ENCODE measurements at regions not wholly inside any gene's neighbourhood (a gene's known extent, or its start where the extent isn't known, plus 50 kb on each side); places are given as distances from the start of the nearest gene placed in this dataset.

DNA sequence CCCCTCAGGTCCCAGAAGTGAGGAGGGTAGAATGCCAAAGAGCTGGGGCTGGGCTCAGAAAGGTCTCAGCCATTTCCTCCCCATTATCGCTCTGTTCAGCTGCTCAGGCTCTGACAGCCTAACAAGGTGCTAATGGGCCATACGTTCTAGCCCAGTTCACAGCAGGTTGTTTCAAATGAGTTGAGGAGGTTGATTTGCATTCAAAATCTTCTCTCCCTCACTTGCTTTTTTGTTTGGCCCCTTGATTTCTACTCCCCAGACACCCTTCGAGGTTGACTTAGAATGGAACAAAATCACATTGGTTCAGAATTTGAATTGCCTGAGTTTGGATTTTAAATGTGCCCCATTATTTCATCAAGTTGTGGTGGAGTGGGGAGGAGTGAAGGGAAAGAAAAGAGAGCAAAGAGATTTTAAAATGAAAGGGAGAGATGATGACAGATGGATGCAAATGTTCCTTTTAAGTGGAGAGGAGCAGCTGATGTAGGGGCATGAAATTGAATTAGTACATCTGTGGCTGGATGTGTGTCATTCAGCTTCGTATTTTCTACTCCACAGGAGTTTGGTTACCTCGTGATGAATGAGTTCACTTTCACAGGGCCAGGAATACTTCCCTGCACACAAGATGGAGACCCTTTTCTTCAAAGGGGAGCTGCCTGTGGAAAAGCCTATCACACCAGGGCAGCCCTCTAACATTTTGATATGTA, 425.8 kb upstream of the CAMK1G start:
- Histone ChIP-seq H3K4me3 (no peak overlapping the region), H3K27ac (no peak overlapping the region), H3K36me3 (no peaks in the 10 kb centered on the region), H3K9me3 (no peaks in the 10 kb centered on the region), H3K27me3 (replicated peaks; ENCODE audit: insufficient read depth) (no peaks in the 10 kb centered on the region), H3K4me1 (ENCODE audit: control insufficient read depth in 1 of 2, low read depth in 2 of 2) (peaks cover 5 to 10% of the 10 kb centered on the region in 2 donors)
- TF ChIP-seq, protein P1, sequence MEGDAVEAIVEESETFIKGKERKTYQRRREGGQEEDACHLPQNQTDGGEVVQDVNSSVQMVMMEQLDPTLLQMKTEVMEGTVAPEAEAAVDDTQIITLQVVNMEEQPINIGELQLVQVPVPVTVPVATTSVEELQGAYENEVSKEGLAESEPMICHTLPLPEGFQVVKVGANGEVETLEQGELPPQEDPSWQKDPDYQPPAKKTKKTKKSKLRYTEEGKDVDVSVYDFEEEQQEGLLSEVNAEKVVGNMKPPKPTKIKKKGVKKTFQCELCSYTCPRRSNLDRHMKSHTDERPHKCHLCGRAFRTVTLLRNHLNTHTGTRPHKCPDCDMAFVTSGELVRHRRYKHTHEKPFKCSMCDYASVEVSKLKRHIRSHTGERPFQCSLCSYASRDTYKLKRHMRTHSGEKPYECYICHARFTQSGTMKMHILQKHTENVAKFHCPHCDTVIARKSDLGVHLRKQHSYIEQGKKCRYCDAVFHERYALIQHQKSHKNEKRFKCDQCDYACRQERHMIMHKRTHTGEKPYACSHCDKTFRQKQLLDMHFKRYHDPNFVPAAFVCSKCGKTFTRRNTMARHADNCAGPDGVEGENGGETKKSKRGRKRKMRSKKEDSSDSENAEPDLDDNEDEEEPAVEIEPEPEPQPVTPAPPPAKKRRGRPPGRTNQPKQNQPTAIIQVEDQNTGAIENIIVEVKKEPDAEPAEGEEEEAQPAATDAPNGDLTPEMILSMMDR (IDR thresholded peaks at IDR 0.05): no peak
- ATAC-seq (ENCODE audit: insufficient number of reproducible peaks, low FRiP score, low read depth) (no peak), DNase-seq (ENCODE audit: low spot score) (no peak)

DNA sequence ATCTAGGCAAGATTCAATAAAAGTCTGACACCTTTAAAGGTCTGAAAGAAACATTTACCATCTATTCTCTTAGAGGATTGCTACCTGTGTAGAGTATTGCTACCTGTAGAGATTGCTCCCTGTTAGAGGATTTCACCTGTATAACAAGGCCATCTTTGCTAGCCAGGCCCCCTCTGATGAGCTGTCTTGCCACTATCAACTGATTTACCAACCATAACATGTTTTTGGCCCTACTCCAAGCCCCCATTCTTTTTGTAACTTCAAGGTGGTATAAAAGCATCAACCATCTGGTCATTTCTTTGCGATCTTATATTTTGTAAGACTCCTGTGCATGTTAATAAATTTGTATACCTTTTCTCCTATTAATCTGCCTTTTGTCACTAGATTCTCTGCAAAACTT, 424.7 kb upstream of the CAMK1G start:
- TF ChIP-seq, protein P1 (IDR thresholded peaks at IDR 0.05): no peak
- H3K4me1 ChIP-seq (ENCODE audit: control insufficient read depth in 1 of 2, low read depth in 2 of 2): peaks cover 5 to 16% of the 10 kb centered on the region in 2 donors
- ATAC-seq (ENCODE audit: insufficient number of reproducible peaks, low FRiP score, low read depth): no peak
- no peak overlapping the region for H3K4me3 ChIP-seq
- DNase-seq (ENCODE audit: low spot score): no peak
- no peaks in the 10 kb centered on the region for H3K27me3 ChIP-seq (replicated peaks; ENCODE audit: insufficient read depth)
- H3K27ac ChIP-seq: no peak overlapping the region
- H3K36me3 ChIP-seq: no peaks in the 10 kb centered on the region
- H3K9me3 ChIP-seq: no peaks in the 10 kb centered on the region

DNA sequence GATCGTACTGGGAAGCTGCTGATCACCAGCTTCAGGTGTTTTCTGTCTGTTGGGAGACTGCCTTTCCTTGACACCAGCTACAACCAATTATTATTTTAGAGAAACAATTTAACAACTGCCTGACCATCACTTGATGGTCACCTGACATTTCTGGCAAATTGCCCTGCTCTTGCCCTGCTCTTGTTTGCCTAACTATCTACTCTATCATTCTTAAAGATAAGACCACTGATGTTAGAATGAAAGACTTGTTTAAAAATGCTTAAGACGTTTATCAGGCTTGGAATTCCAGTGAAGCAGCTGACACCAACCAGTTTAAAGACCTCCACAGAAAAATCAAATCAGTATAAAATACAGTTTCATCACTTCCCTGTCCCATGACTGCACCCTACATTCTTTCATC, 423.3 kb upstream of the CAMK1G start:
- TF ChIP-seq, protein P1 (IDR thresholded peaks at IDR 0.05): no peak
- H3K4me3 ChIP-seq: no peak overlapping the region
- ATAC-seq (ENCODE audit: insufficient number of reproducible peaks, low FRiP score, low read depth): no peak

DNA sequence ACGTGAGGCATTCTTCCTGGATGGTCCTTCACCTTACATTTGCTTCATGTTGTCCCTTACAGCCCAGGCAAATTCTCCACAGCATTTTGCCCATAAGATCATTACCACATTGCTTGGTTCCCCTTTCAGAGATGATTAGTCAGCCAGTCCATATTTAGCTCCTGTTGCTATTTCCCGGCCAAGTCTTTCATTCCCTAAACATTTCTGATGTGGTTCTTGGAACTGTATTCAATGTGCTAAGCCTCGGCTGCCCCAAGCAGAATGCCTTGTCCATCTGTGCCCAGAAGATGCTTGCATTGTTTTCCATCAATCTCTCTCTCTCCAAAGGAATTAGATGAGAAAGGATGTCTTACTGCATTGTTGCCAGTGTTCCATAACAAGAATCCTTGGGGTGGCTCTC, 420.9 kb upstream of the CAMK1G start:
- H3K4me1 ChIP-seq (ENCODE audit: control insufficient read depth in 1 of 2, low read depth in 2 of 2): peaks cover 5 to 16% of the 10 kb centered on the region in 2 donors
- no peak overlapping the region for H3K4me3 ChIP-seq
- DNase-seq (ENCODE audit: low spot score): no peak
- H3K27me3 ChIP-seq (replicated peaks; ENCODE audit: insufficient read depth): no peaks in the 10 kb centered on the region
- H3K9me3 ChIP-seq: no peaks in the 10 kb centered on the region
- no peak overlapping the region for H3K27ac ChIP-seq
- TF ChIP-seq, protein P1 (IDR thresholded peaks at IDR 0.05): no peak
- peak; percentile 83 for ATAC-seq (ENCODE audit: insufficient number of reproducible peaks, low FRiP score, low read depth)
- no peaks in the 10 kb centered on the region for H3K36me3 ChIP-seq

More for the DNA sequence above, 423.3 kb upstream of the CAMK1G start:
- Histone ChIP-seq H3K27me3 (replicated peaks; ENCODE audit: insufficient read depth) (no peaks in the 10 kb centered on the region), H3K4me1 (ENCODE audit: control insufficient read depth in 1 of 2, low read depth in 2 of 2) (peaks cover 5 to 16% of the 10 kb centered on the region in 2 donors), H3K36me3 (no peaks in the 10 kb centered on the region), H3K9me3 (no peaks in the 10 kb centered on the region), H3K27ac (no peak overlapping the region)
- no peak for DNase-seq (ENCODE audit: low spot score)

DNA sequence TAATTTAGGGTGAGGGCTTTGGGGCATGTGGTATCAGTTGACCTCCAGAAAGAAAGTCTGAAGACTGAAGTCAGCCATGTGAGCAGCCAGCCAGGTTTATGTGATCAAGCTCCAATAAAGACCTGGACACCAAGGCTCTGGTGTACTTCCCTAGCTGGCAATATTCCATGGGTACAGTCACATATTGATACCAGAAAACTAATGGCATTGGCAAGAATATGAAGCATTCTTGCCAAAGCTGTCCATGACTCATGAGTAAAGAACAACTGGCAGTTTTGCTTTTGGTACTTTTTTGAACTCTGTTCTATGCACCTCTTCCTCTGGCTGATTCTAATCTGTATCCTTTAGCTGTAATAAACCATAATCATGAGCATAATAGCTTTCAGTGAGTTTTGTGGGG, 415.3 kb upstream of the CAMK1G start:
- DNase-seq (ENCODE audit: low spot score): no peak
- Histone ChIP-seq H3K27me3 (replicated peaks; ENCODE audit: insufficient read depth) (no peaks in the 10 kb centered on the region), H3K36me3 (no peaks in the 10 kb centered on the region), H3K27ac (peak overlapping the region in 1 of 2 donors; percentile 34), H3K9me3 (no peaks in the 10 kb centered on the region), H3K4me1 (ENCODE audit: control insufficient read depth in 1 of 2, low read depth in 2 of 2) (peaks cover 11% of the 10 kb centered on the region in 2 donors), H3K4me3 (peak overlapping the region; percentile 5)
- ATAC-seq (ENCODE audit: insufficient number of reproducible peaks, low FRiP score, low read depth): peak; percentile 60
- TF ChIP-seq, protein P1 (IDR thresholded peaks at IDR 0.05): no peak

Measured in thoracic aorta (tissue), 2 donors.